ENCODE measurements at regions not wholly inside any gene's neighbourhood (a gene's known extent, or its start where the extent isn't known, plus 50 kb on each side); places are given as distances from the start of the nearest gene placed in this dataset.

- TF ChIP-seq CTCF (IDR thresholded peaks at IDR 0.05) (no peak), POLR2AphosphoS5 (IDR thresholded peaks at IDR 0.05) (no peak)
Measured at GRCh38 chr1:83097715-83098114, 901.2 kb downstream of the TTLL7 start.
